ENCODE measurements at regions not wholly inside any gene's neighbourhood (a gene's known extent, or its start where the extent isn't known, plus 50 kb on each side); places are given as distances from the start of the nearest gene placed in this dataset.

DNA sequence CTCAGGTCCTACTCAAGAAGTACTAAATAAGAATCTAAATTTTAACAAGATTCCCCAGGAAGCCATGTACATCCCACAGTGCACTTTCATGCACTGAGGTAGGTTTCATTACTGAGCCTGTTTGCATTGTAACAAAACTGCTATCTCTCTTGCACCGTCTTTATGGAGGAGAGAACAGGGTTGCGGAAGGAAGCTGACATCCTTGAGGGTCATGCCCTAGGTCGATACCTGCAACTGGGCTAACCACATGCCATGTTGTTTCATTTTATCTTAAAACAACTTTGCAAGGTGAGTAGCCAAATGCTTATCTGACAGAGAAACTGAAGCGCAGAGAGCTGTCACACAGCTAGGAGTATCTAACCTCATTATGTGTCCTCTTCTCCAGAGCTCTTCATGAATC, 656.3 kb upstream of the TENM4 start:
- TF ChIP-seq TAF1 (IDR thresholded peaks at IDR 0.05; ENCODE audit: borderline replicate concordance, low read depth, low read length) (no peak), POLR2A (IDR thresholded peaks at IDR 0.05; ENCODE audit: low read depth, low read length) (no peak)

All from GM12892 (cell line).